Stimulated activated effector memory CD8-positive, alpha-beta T cell treated with anti-CD3 and anti-CD28 coated beads, Interleukin-12 subunit alpha, Interleukin-12 subunit beta, amount 100 ng/mL, for 72 hours (primary cell): ENCODE measurements at regions not wholly inside any gene's neighbourhood (a gene's known extent, or its start where the extent isn't known, plus 50 kb on each side); places are given as distances from the start of the nearest gene placed in this dataset.

ENCODE experiments used
- ATAC-seq: fragments of 150-1000 bp; cut with Tn5 transposase; 2 replicates; pipeline ENCODE4 v1.10.0; 2021
- DNase-seq, 2 donors: peaks; one replicate each; pipeline ENCODE4 v3.0.0; 2021 to 2022; ENCODE audit warnings: low spot score in 2 of 2
- H3K27ac Mint-ChIP-seq: one replicate; pipeline ENCODE4 v1.8.0; 2022; ENCODE audit warnings: mild to moderate bottlenecking, mixed read lengths
- H3K36me3 Mint-ChIP-seq: one replicate; pipeline ENCODE4 v1.8.0; 2022; ENCODE audit warnings: mild to moderate bottlenecking, mixed read lengths
- H3K4me1 Mint-ChIP-seq: one replicate; pipeline ENCODE4 v1.8.0; 2022; ENCODE audit warnings: mixed read lengths
- H3K4me3 Mint-ChIP-seq: one replicate; pipeline ENCODE4 v1.8.0; 2022; ENCODE audit warnings: mild to moderate bottlenecking, mixed read lengths
- H3K9me3 Mint-ChIP-seq: one replicate; pipeline ENCODE4 v1.8.0; 2022; ENCODE audit warnings: mixed read lengths

GRCh38 chr3:95356764-95357501, 1294.1 kb downstream of the NSUN3 start:
- Mint-ChIP-seq H3K9me3 (peaks cover 8% of the 10 kb centered on the region), H3K27ac (no peak overlapping the region), H3K36me3 (no peaks in the 10 kb centered on the region), H3K4me1 (no peaks in the 10 kb centered on the region), H3K4me3 (no peak overlapping the region)
- ATAC-seq, result no peak
- DNase-seq, result no peak

DNA sequence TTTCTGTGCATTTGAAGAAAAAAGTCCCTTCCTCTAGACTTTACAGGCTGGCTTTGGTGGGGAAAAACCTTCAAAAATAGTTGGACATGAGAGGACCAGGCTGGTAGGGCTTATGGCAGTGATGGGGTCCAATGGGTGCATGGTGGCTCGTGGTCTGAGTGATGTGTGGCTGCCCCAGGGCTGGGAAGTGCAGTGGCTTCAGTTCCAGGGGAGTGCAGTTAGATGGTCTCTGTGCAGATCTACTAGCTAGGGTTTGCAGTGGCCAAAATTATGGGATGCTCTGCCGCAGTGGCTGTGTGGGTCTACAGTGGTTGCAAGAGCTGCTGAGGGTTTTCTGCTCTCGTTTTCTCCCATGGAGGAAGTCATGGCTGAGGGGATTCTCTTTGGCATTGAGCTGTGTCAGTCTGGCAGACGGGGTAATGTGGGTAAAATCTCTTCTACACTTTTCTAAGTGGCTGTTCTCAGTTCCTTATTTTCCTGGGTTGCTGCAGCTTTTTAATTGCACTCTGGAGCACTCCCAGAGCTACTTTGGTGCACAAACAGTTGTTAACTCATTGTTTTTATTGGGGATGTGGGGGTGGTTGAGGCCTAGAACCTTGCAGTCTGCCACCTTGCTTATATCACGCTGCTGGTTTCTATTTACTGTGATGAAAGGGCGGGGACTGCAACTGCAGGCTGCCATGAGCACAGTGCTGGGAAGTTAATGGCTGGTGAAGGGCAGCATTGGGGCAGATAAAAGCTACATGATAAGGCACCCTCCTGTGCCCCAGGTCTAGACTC, 1324.6 kb downstream of the NSUN3 start:
- DNase-seq (no peak), ATAC-seq (no peak)
- Mint-ChIP-seq H3K36me3 (no peaks in the 10 kb centered on the region), H3K4me1 (no peaks in the 10 kb centered on the region), H3K9me3 (peaks cover 12% of the 10 kb centered on the region), H3K27ac (no peak overlapping the region), H3K4me3 (no peak overlapping the region)

DNA sequence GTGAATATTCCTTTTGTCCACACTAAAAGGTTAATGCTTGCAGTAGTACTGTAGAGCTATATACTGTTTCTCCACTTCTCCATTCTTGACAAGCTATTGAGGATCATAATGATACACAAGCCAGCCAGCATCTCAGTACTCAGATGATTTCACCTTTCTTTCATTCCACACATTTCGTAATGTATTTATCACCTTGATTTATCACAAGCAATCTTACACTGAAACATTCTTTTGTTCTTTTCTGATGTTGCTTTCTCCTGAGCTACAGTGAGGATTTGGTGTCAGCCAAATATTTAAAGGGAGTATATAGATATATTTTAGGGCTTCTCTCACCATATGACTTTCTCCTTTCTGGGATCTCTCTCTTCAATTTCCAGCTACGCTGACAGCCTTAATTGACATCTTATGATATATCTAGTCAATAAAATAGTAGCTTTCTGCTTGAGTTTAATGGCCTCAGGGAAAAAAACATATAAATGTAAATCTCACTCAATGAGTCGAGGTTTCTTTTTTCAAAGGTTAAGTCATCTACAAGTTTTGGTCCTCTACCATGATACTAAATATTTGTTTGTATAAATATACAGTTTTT, 1327.0 kb downstream of the NSUN3 start:
- ATAC-seq, result no peak
- Mint-ChIP-seq H3K27ac (no peak overlapping the region), H3K4me3 (no peak overlapping the region), H3K9me3 (peaks cover 9% of the 10 kb centered on the region), H3K4me1 (no peaks in the 10 kb centered on the region), H3K36me3 (no peaks in the 10 kb centered on the region)
- no peak for DNase-seq

DNA sequence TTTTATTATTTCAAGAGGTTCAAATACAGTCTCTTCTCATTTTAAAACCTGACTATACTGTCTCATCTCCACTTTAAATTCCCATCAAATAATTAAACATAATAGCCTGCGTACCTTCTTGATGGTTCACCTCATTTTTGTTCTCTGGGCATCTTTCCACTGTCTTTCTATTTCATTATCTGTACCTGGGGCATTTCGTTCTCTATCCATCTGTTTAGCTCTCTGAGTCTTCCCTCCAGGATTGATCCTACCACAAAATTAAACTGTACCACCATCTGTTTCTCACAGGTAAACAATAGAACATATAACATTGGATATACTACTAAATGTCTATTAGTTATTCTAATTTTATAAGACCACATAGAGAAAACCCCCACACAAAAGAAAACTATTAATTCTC, 1331.4 kb downstream of the NSUN3 start:
- H3K4me3 Mint-ChIP-seq, result no peak overlapping the region
- H3K9me3 Mint-ChIP-seq, result peaks cover 13% of the 10 kb centered on the region
- H3K36me3 Mint-ChIP-seq, result no peaks in the 10 kb centered on the region
- H3K27ac Mint-ChIP-seq, result no peak overlapping the region
- DNase-seq (no peak), ATAC-seq (no peak)
- H3K4me1 Mint-ChIP-seq, result no peaks in the 10 kb centered on the region

DNA sequence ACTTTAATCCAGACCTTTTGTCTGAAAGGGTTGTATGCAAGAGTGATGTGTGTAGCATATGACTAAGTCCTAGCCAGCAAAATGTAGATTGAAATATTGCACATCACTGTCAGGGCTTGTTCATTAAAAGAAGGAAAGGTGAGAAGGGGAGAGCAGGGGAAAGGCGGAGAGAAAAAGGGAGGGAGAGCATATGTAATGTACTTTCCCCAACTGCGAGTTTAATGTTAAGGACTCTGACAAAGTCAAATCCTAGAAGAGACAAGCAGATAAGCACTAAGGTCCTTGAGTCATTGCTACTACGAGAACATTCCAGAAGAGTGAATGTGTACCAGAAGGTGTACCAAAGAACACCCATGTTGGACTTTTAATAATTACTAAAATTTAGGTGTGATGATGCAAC, 1336.7 kb downstream of the NSUN3 start:
- H3K4me1 Mint-ChIP-seq, result no peaks in the 10 kb centered on the region
- no peak overlapping the region for H3K4me3 Mint-ChIP-seq
- no peak for ATAC-seq

GRCh38 chr3:95401693-95402092, 1338.8 kb downstream of the NSUN3 start:
- H3K36me3 Mint-ChIP-seq, result no peaks in the 10 kb centered on the region
- H3K27ac Mint-ChIP-seq, result no peak overlapping the region
- H3K4me3 Mint-ChIP-seq, result no peak overlapping the region
- no peaks in the 10 kb centered on the region for H3K4me1 Mint-ChIP-seq
- DNase-seq, result no peak
- H3K9me3 Mint-ChIP-seq, result peaks cover 11% of the 10 kb centered on the region
- ATAC-seq, result no peak

More for the DNA sequence above, 1336.7 kb downstream of the NSUN3 start:
- Mint-ChIP-seq H3K9me3 (peaks cover 16% of the 10 kb centered on the region), H3K27ac (no peak overlapping the region), H3K36me3 (no peaks in the 10 kb centered on the region)
- DNase-seq, result no peak

DNA sequence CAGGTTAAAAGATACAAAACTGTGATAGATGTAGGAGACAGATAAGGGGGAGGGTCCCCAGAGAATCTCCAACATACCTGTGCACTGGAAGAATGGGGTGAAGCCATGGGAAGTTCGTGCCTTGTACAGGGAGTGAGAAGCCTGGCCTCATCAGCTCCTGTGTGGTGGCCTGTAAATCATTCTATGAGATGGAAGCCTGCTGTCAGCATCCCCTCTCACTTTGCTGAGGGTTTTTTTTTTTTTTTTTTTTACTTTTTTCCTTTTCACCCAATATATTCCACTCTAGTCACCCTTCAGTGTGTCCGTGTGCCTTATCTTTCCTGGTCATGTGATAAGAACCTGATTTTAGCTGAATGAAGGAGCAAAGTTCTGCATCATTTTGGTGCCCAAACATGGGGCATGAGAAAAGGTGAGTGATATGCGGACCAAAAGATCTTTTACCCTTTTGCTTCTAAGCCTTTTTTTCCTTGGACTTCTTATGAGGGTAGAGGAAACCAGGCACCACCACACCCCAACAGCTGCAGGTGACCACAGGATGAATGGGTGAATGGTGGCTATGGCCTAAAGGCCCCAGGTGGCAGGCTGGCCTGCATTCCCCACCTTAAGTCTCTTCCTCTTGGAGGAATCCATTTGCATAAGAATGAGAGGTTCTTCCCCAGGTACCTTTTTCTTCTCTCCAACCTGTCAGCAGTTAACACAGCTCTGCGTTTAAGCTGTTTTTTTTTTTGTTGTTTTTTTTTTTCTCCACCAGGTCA, 1345.0 kb downstream of the NSUN3 start:
- Mint-ChIP-seq H3K4me3 (no peak overlapping the region), H3K4me1 (no peaks in the 10 kb centered on the region), H3K27ac (no peak overlapping the region), H3K36me3 (no peaks in the 10 kb centered on the region), H3K9me3 (peaks cover 11% of the 10 kb centered on the region)
- DNase-seq (no peak), ATAC-seq (no peak)

GRCh38 chr3:95408464-95408862, 1345.6 kb downstream of the NSUN3 start:
- DNase-seq (no peak), ATAC-seq (no peak)
- Mint-ChIP-seq H3K27ac (no peak overlapping the region), H3K9me3 (peaks cover 14% of the 10 kb centered on the region), H3K4me1 (no peaks in the 10 kb centered on the region), H3K36me3 (no peaks in the 10 kb centered on the region), H3K4me3 (no peak overlapping the region)

DNA sequence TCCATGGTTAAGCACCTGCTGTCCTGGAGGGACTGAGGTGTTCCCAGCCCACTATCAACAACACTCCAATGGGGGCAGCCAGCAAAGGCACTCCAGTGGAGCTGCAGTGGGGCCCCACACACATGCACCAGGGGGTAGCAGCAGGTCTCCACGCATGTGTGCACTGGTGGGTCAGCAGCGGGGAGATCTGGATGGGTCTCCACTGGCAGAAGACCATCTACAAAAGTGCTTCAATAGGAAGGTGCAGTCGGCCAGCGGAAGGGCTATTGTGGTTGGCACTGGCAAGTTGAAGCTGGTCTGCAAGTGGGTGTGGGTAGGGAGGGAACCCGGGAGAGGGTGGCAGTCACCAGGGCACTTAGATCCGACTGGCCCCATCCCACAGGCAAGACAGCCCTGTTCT, 1355.4 kb downstream of the NSUN3 start:
- no peak overlapping the region for H3K4me3 Mint-ChIP-seq
- no peak for DNase-seq
- peak; percentile 48 for ATAC-seq
- H3K9me3 Mint-ChIP-seq, result peaks cover 21% of the 10 kb centered on the region
- H3K4me1 Mint-ChIP-seq, result no peaks in the 10 kb centered on the region
- no peak overlapping the region for H3K27ac Mint-ChIP-seq
- no peaks in the 10 kb centered on the region for H3K36me3 Mint-ChIP-seq

DNA sequence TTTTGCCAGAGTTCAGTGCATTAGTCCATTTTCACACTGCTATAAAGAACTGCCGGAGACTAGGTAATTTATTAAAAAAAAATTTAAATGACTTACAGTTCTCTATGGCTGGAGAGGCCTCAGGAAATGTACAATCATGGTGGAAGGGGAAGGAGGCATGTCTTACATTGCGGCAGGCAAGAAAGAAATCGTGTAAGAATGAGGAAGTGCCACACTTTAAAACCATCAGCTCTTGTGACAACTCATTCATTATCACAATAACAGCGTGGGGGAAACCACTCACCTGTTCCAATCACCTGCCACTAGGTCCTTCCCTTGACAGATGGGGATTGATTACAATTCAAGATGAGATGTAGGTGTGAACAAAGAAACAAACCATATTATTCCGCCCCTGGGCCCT, 1361.4 kb downstream of the NSUN3 start:
- ATAC-seq (no peak), DNase-seq (no peak)
- Mint-ChIP-seq H3K4me3 (no peak overlapping the region), H3K9me3 (peaks cover 12% of the 10 kb centered on the region), H3K36me3 (no peaks in the 10 kb centered on the region), H3K27ac (no peak overlapping the region), H3K4me1 (no peaks in the 10 kb centered on the region)

DNA sequence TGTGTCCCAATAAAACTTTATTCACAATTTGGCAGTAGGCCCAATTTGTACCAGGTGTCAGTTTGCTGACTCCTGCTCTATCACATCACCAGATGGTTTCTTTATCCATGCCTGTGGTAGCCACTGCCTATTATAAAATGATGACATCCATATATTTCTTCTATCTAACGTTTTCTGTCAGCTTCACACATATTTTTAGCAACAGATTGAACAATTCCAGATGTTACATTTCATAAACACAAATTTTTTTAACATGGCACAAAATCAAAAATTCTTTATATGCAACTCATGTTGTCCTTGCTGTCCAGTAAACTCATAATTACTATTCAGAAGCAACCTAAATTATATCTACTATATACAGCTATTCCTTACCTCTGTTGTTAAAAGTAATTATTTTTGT, 1371.6 kb downstream of the NSUN3 start:
- H3K27ac Mint-ChIP-seq, result no peak overlapping the region
- no peaks in the 10 kb centered on the region for H3K36me3 Mint-ChIP-seq
- H3K9me3 Mint-ChIP-seq, result peaks cover 6% of the 10 kb centered on the region
- no peak overlapping the region for H3K4me3 Mint-ChIP-seq
- no peak for ATAC-seq
- no peaks in the 10 kb centered on the region for H3K4me1 Mint-ChIP-seq
- DNase-seq, result no peak

DNA sequence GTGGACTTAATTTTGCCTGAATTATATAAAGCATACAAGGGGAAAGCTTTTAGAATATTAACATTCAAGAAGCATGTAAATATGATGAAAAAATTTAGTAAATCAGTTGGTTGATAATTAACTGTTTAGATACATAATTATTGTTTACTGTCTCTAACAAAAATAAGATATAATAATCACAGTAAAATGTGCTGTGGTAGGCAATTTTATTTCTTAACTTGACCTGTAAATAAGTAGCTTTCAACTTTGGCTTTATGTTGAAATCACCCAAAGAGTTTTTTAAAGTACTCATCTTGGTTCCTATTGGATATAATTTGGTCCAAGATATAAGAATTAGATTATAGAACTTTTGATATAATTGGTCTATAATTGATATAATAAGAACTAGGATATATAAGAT, 1374.5 kb downstream of the NSUN3 start:
- peaks cover 7% of the 10 kb centered on the region for H3K9me3 Mint-ChIP-seq
- no peak overlapping the region for H3K4me3 Mint-ChIP-seq
- H3K27ac Mint-ChIP-seq, result no peak overlapping the region
- no peaks in the 10 kb centered on the region for H3K36me3 Mint-ChIP-seq
- H3K4me1 Mint-ChIP-seq, result no peaks in the 10 kb centered on the region
- ATAC-seq (no peak), DNase-seq (no peak)

GRCh38 chr3:95438274-95438673, 1375.4 kb downstream of the NSUN3 start:
- no peak for DNase-seq
- no peak overlapping the region for H3K27ac Mint-ChIP-seq
- no peak overlapping the region for H3K4me3 Mint-ChIP-seq
- ATAC-seq, result no peak
- peaks cover 7% of the 10 kb centered on the region for H3K9me3 Mint-ChIP-seq
- no peaks in the 10 kb centered on the region for H3K36me3 Mint-ChIP-seq
- H3K4me1 Mint-ChIP-seq, result no peaks in the 10 kb centered on the region

DNA sequence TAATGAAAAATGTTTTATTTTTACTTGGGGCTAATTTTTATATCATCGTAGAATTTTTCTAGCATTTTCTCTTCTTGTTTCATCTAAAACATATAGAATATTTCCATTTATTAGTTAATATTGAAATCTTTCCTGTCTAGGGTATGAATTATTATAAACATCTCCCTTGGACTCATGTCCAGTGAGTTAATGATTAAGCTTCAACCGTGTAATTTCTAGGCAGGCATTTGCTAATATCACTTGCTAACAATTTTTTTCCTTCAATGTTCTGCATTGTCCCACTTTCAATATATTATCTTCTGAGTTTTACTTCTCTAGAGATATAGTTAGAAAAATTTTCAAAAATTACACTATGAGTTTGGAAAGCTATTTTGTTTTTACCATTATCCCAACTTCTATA, 1371.6 kb upstream of the EPHA6 start:
- H3K4me1 Mint-ChIP-seq, result no peaks in the 10 kb centered on the region
- DNase-seq (no peak), ATAC-seq (no peak)
- H3K9me3 Mint-ChIP-seq, result peaks cover 7% of the 10 kb centered on the region
- no peak overlapping the region for H3K4me3 Mint-ChIP-seq
- H3K27ac Mint-ChIP-seq, result no peak overlapping the region
- no peaks in the 10 kb centered on the region for H3K36me3 Mint-ChIP-seq

GRCh38 chr3:95449841-95450240, 1364.6 kb upstream of the EPHA6 start:
- Mint-ChIP-seq H3K4me1 (no peaks in the 10 kb centered on the region), H3K36me3 (no peaks in the 10 kb centered on the region)

More at GRCh38 chr3:95449841-95450240, 1364.6 kb upstream of the EPHA6 start:
- H3K4me3 Mint-ChIP-seq, result no peak overlapping the region
- ATAC-seq, result no peak
- H3K27ac Mint-ChIP-seq, result no peak overlapping the region
- DNase-seq, result no peak
- peaks cover 5% of the 10 kb centered on the region for H3K9me3 Mint-ChIP-seq
